ENCODE measurements at regions not wholly inside any gene's neighbourhood (a gene's known extent, or its start where the extent isn't known, plus 50 kb on each side); places are given as distances from the start of the nearest gene placed in this dataset.

DNA sequence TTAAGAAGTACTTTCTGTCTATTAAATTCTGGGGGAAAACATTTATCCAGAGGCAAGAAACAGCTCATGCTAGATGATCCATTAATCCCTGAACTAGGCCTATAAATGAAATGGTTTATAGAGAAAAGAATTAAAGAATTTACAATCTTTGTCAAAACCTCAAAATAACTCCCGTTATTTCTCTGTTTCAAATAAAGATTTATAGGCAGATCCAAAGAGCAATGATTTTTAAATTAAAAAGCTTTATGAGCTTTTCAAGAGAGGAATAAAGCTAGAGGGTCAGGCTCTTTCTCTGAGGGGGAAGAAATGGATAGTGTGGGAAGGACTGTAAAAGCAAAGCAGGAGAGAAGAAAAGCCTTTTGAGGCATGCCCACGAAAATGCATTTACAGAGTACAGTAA, 82.5 kb upstream of the OGFRL1 start:
- H3K36me3 ChIP-seq (ENCODE audit: control insufficient read depth in 1 of 2, insufficient read depth in 2 of 2, low read length in 1 of 2): no peaks in the 10 kb centered on the region
- no peaks in the 10 kb centered on the region for H3K27me3 ChIP-seq (ENCODE audit: control insufficient read depth in 1 of 2, insufficient read depth in 2 of 2, low read length in 1 of 2)
- 70 to 85% methylated on average over 2 of the region's 2 CpGs for whole genome bisulfite sequencing, 2 donors
- H3K4me1 ChIP-seq (ENCODE audit: control insufficient read depth in 1 of 2, insufficient read depth in 2 of 2, low read length in 2 of 2): no peaks in the 10 kb centered on the region
- intact Hi-C loops (cut with DNase I): no loop called here
- no peak overlapping the region for H3K4me3 ChIP-seq (ENCODE audit: low read length in 2 of 2)
- no peaks in the 10 kb centered on the region for H3K9me3 ChIP-seq (ENCODE audit: control insufficient read depth, low read length)
- DNase-seq (no peak), ATAC-seq (ENCODE audit: low FRiP score) (no peak)
- no peak overlapping the region for H3K27ac ChIP-seq (ENCODE audit: low read depth in 1 of 2, low read length in 2 of 2)

DNA sequence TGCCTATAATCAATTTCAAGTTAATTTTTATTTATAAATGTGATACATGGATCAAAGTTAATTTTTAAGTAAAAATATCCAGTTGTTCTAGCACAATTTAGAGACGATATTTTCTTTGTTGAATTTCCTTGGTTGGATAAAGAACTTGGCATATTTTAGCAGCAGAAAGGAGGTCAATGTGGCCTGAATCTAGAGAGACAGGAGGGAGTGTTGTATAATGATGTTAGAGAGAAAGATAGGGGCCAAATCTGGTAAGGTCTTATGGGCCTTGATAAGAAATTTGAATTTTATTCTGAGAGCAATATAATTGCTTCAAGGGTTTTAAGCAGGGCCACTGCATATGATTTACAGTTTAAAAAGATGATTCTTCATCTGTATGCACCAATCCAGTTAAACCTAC, 79.4 kb upstream of the OGFRL1 start:
- H3K36me3 ChIP-seq (ENCODE audit: control insufficient read depth in 1 of 2, insufficient read depth in 2 of 2, low read length in 1 of 2): no peaks in the 10 kb centered on the region
- H3K27me3 ChIP-seq (ENCODE audit: control insufficient read depth in 1 of 2, insufficient read depth in 2 of 2, low read length in 1 of 2): no peaks in the 10 kb centered on the region
- intact Hi-C loops (cut with DNase I): no loop called here
- H3K9me3 ChIP-seq (ENCODE audit: control insufficient read depth, low read length): no peaks in the 10 kb centered on the region
- 5 to 9% methylated on average over 1 of the region's 1 CpG for WGBS, 2 donors
- ATAC-seq (ENCODE audit: low FRiP score): no peak
- no peak overlapping the region for H3K4me3 ChIP-seq (ENCODE audit: low read length in 2 of 2)
- DNase-seq: no peak
- H3K27ac ChIP-seq (ENCODE audit: low read depth in 1 of 2, low read length in 2 of 2): no peak overlapping the region
- H3K4me1 ChIP-seq (ENCODE audit: control insufficient read depth in 1 of 2, insufficient read depth in 2 of 2, low read length in 2 of 2): no peaks in the 10 kb centered on the region

DNA sequence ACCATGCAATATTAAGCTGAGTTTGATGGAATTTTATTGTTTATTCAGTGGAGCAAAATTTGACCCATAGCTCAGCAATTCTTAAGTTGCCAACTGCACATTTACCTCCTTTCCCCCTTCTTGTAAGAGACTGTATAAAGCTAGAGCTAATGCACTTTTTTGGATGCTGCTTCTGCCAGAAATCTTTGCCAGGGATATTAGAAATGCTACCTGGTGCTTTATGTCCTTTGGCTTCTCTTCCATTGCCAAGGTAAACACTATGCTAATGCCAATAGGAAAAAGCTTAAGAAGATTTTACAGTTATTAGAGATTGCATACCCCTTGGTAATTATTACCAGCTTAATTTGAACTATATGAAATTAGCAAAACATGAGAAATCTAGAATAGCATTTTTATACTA, 79.0 kb upstream of the OGFRL1 start:
- Histone ChIP-seq H3K27me3 (ENCODE audit: control insufficient read depth in 1 of 2, insufficient read depth in 2 of 2, low read length in 1 of 2) (no peaks in the 10 kb centered on the region), H3K9me3 (ENCODE audit: control insufficient read depth, low read length) (no peaks in the 10 kb centered on the region), H3K36me3 (ENCODE audit: control insufficient read depth in 1 of 2, insufficient read depth in 2 of 2, low read length in 1 of 2) (no peaks in the 10 kb centered on the region), H3K4me3 (ENCODE audit: low read length in 2 of 2) (no peak overlapping the region), H3K27ac (ENCODE audit: low read depth in 1 of 2, low read length in 2 of 2) (no peak overlapping the region), H3K4me1 (ENCODE audit: control insufficient read depth in 1 of 2, insufficient read depth in 2 of 2, low read length in 2 of 2) (no peaks in the 10 kb centered on the region)
- intact Hi-C loops (cut with DNase I): no loop called here
- ATAC-seq (ENCODE audit: low FRiP score) (no peak), DNase-seq (no peak)

DNA sequence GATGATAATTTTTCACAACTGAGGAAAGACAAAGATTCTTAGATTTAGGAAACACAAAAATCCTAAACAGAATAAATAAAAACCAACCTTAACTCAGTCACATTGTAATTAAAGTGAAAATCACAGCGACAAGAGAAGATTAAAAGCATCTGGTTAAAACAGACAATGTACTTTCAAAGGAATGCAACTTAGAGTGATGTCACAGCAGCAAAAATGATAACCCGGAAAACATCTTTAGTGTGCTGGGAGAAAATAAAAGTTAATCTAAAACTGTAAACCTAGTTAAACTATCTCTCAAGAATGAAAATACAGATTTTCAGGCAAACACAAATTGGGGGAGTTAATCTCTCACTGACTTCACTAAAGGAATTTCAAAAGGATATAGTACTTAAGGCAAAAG, 76.8 kb upstream of the OGFRL1 start:
- no peaks in the 10 kb centered on the region for H3K9me3 ChIP-seq (ENCODE audit: control insufficient read depth, low read length)
- no peak for DNase-seq
- no peak overlapping the region for H3K27ac ChIP-seq (ENCODE audit: low read depth in 1 of 2, low read length in 2 of 2)
- H3K36me3 ChIP-seq (ENCODE audit: control insufficient read depth in 1 of 2, insufficient read depth in 2 of 2, low read length in 1 of 2): no peaks in the 10 kb centered on the region
- no peaks in the 10 kb centered on the region for H3K27me3 ChIP-seq (ENCODE audit: control insufficient read depth in 1 of 2, insufficient read depth in 2 of 2, low read length in 1 of 2)
- 70 to 76% methylated on average over 2 of the region's 2 CpGs for WGBS, 2 donors
- intact Hi-C loops (cut with DNase I): no loop called here
- no peak for ATAC-seq (ENCODE audit: low FRiP score)
- H3K4me3 ChIP-seq (ENCODE audit: low read length in 2 of 2): no peak overlapping the region
- H3K4me1 ChIP-seq (ENCODE audit: control insufficient read depth in 1 of 2, insufficient read depth in 2 of 2, low read length in 2 of 2): no peaks in the 10 kb centered on the region

DNA sequence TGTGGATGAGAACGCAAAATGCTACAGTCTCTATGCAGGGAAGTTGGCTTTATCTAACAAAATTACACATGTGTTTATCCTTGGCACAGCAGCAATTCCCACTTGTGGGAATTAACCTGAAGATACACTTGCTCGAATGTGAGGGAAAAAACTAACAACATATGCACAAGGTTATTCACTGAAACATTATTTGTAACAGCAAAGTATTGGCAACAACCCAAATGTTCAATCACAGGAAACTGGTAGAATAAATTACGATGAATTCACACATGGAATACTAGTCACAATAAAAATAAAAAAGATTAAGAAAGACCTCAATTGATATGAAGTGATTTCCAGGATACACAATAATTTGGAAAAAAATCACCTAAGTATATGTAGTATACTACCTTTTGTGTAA, 68.1 kb upstream of the OGFRL1 start:
- DNase-seq (no peak), ATAC-seq (ENCODE audit: low FRiP score) (no peak)
- intact Hi-C loops (cut with DNase I): no loop called here
- Histone ChIP-seq H3K27ac (ENCODE audit: low read depth in 1 of 2, low read length in 2 of 2) (no peak overlapping the region), H3K27me3 (ENCODE audit: control insufficient read depth in 1 of 2, insufficient read depth in 2 of 2, low read length in 1 of 2) (no peaks in the 10 kb centered on the region), H3K9me3 (ENCODE audit: control insufficient read depth, low read length) (no peaks in the 10 kb centered on the region), H3K36me3 (ENCODE audit: control insufficient read depth in 1 of 2, insufficient read depth in 2 of 2, low read length in 1 of 2) (no peaks in the 10 kb centered on the region), H3K4me1 (ENCODE audit: control insufficient read depth in 1 of 2, insufficient read depth in 2 of 2, low read length in 2 of 2) (no peaks in the 10 kb centered on the region), H3K4me3 (ENCODE audit: low read length in 2 of 2) (no peak overlapping the region)
- 59 to 60% methylated on average over 3 of the region's 3 CpGs for WGBS, 2 donors

DNA sequence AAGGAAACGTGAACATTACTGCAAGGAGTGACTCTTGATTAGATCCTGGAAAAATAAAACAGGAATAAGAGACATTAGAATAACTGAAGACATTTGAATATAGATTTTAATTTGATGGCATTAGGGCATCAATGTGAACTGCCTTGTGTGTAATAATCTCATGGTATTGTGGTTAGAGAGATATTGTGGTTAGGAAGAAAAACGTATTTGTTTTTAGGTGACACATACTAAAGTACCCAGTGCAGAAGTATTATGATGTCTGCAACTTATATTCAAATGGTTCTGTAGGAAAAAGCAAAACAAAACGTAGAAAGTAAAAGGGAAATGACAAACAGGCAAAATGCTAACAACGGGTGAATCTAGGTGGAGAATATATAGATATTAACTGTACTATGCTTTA, 65.9 kb upstream of the OGFRL1 start:
- DNase-seq: no peak
- H3K27me3 ChIP-seq (ENCODE audit: control insufficient read depth in 1 of 2, insufficient read depth in 2 of 2, low read length in 1 of 2): no peaks in the 10 kb centered on the region
- H3K36me3 ChIP-seq (ENCODE audit: control insufficient read depth in 1 of 2, insufficient read depth in 2 of 2, low read length in 1 of 2): no peaks in the 10 kb centered on the region
- H3K9me3 ChIP-seq (ENCODE audit: control insufficient read depth, low read length): no peaks in the 10 kb centered on the region
- intact Hi-C loops (cut with DNase I): no loop called here
- no peaks in the 10 kb centered on the region for H3K4me1 ChIP-seq (ENCODE audit: control insufficient read depth in 1 of 2, insufficient read depth in 2 of 2, low read length in 2 of 2)
- no peak overlapping the region for H3K27ac ChIP-seq (ENCODE audit: low read depth in 1 of 2, low read length in 2 of 2)
- WGBS, 2 donors: 71 to 74% methylated on average over 4 of the region's 4 CpGs
- ATAC-seq (ENCODE audit: low FRiP score): no peak
- H3K4me3 ChIP-seq (ENCODE audit: low read length in 2 of 2): no peak overlapping the region

DNA sequence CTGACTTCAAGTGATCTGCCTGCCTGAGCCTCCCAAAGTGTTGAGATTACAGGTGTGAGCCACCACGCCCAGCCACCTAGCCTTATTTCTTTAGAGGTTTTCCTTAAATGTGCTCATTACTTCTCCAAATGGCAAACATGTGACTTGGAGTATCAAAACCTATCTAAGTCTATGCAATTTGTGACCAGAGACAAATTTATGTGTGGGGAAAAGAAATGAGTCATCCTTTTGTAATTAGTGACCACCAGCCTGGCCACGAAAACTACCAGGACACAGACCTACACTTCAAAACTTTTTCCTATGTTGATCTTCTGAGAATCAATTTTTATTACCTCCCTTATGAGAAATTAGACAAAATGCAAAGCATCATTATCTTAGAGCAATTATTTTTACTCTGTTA, 64.6 kb upstream of the OGFRL1 start:
- H3K27ac ChIP-seq (ENCODE audit: low read depth in 1 of 2, low read length in 2 of 2): no peak overlapping the region
- H3K36me3 ChIP-seq (ENCODE audit: control insufficient read depth in 1 of 2, insufficient read depth in 2 of 2, low read length in 1 of 2): no peaks in the 10 kb centered on the region
- H3K9me3 ChIP-seq (ENCODE audit: control insufficient read depth, low read length): no peaks in the 10 kb centered on the region
- 89 to 90% methylated on average over 2 of the region's 2 CpGs for WGBS, 2 donors
- intact Hi-C loops (cut with DNase I): no loop called here
- H3K4me1 ChIP-seq (ENCODE audit: control insufficient read depth in 1 of 2, insufficient read depth in 2 of 2, low read length in 2 of 2): no peaks in the 10 kb centered on the region
- DNase-seq: no peak
- no peak overlapping the region for H3K4me3 ChIP-seq (ENCODE audit: low read length in 2 of 2)
- no peaks in the 10 kb centered on the region for H3K27me3 ChIP-seq (ENCODE audit: control insufficient read depth in 1 of 2, insufficient read depth in 2 of 2, low read length in 1 of 2)
- ATAC-seq (ENCODE audit: low FRiP score): no peak

DNA sequence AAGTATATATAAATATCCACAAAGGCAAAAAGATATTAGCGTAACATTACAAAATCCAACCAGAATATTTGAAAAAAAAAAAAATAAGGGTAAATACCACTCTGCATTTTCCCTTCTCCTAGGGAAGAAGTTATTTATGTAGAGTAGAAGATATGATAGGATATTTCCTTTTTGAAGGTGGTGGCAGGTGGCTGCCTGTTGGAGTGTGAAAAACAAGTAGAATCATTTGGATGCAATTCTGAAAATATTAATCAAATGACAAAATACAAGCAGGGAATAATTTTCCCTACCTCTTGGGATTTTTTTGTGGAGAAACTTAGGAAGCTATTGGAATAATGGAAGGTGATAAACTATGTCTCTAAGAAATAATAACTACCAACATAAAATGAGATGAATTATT, 62.5 kb upstream of the OGFRL1 start:
- H3K27ac ChIP-seq (ENCODE audit: low read depth in 1 of 2, low read length in 2 of 2): no peak overlapping the region
- DNase-seq: no peak
- H3K9me3 ChIP-seq (ENCODE audit: control insufficient read depth, low read length): no peaks in the 10 kb centered on the region
- no peaks in the 10 kb centered on the region for H3K27me3 ChIP-seq (ENCODE audit: control insufficient read depth in 1 of 2, insufficient read depth in 2 of 2, low read length in 1 of 2)
- H3K36me3 ChIP-seq (ENCODE audit: control insufficient read depth in 1 of 2, insufficient read depth in 2 of 2, low read length in 1 of 2): no peaks in the 10 kb centered on the region
- H3K4me1 ChIP-seq (ENCODE audit: control insufficient read depth in 1 of 2, insufficient read depth in 2 of 2, low read length in 2 of 2): no peaks in the 10 kb centered on the region
- intact Hi-C loops (cut with DNase I): no loop called here
- no peak overlapping the region for H3K4me3 ChIP-seq (ENCODE audit: low read length in 2 of 2)
- no peak for ATAC-seq (ENCODE audit: low FRiP score)
- 88 to 92% methylated on average over 1 of the region's 1 CpG for WGBS, 2 donors

DNA sequence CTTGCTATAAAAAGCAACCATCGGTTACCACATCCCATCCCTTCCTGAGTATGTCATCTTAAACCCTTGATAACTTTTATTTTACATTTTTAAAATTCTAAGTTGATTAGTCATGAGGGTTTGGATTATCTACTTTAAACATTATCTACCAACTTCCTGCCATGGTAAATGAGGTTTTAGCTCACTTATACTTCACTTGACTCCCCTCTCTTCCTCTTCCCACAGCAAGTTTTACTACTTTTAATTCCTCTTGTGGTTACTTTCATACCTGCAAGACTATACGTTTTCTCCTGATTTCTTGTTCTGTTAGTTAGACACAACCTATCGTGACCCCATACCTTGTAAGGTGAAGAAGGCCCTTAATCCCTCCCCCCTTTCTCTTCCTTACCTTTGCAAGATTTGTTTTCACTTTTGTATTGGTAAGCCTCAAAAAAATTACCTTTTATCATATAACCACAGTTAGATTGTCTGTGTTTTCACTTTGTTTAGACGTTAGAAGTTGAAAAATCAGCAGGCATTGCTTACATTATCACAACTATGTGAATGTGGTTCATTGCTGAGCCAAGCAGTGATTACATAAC, 60.1 kb upstream of the OGFRL1 start:
- H3K27ac ChIP-seq (ENCODE audit: low read depth in 1 of 2, low read length in 2 of 2): no peak overlapping the region
- ATAC-seq (ENCODE audit: low FRiP score) (no peak), DNase-seq (no peak)
- WGBS, 2 donors: 68 to 69% methylated on average over 4 of the region's 4 CpGs
- H3K4me3 ChIP-seq (ENCODE audit: low read length in 2 of 2): no peak overlapping the region
- intact Hi-C loops (cut with DNase I): no loop called here
- H3K4me1 ChIP-seq (ENCODE audit: control insufficient read depth in 1 of 2, insufficient read depth in 2 of 2, low read length in 2 of 2): no peaks in the 10 kb centered on the region
- no peaks in the 10 kb centered on the region for H3K27me3 ChIP-seq (ENCODE audit: control insufficient read depth in 1 of 2, insufficient read depth in 2 of 2, low read length in 1 of 2)
- H3K9me3 ChIP-seq (ENCODE audit: control insufficient read depth, low read length): no peaks in the 10 kb centered on the region
- no peaks in the 10 kb centered on the region for H3K36me3 ChIP-seq (ENCODE audit: control insufficient read depth in 1 of 2, insufficient read depth in 2 of 2, low read length in 1 of 2)
